HG03469 (cell line): ENCODE measurements at regions not wholly inside any gene's neighbourhood (a gene's known extent, or its start where the extent isn't known, plus 50 kb on each side); places are given as distances from the start of the nearest gene placed in this dataset.
A peak's percentile ranks its signal among the peaks of the same experiment; 100 is the strongest.
"Not testable (repeated sequence)": the region's sequence is repeated elsewhere in the genome, so short reads cannot be mapped to it uniquely, and the experiment has no call there.

Experiments
- ATAC-seq: cut with Tn5 transposase; IDR thresholded peaks from one replicate; pipeline ENCODE4 v1.9.1; 2021; ENCODE audit warnings: mild to moderate bottlenecking, moderate library complexity, moderate number of reproducible peaks; ENCODE audit not compliant: unreplicated experiment

DNA sequence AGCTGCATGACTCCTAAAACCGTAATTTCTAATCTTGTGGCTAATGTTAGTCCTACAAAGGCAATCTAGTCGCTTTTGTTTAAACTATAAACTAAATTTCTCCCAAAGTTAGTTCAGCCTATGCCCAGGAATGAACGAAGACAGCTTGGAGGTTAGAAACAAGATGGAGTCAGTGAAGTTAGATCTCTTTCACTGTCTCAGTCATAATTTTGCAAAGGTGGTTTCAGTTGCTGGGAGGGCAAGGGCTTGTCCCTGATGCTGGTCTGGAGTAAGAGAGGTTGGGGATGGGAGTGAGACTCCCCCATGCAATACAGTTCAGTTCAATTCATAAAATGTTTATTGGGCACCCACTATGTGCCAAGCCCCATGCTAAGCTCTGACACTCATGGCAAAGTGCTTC, 362.1 kb downstream of the TYW1 start:
- ATAC-seq, result not testable (repeated sequence)

DNA sequence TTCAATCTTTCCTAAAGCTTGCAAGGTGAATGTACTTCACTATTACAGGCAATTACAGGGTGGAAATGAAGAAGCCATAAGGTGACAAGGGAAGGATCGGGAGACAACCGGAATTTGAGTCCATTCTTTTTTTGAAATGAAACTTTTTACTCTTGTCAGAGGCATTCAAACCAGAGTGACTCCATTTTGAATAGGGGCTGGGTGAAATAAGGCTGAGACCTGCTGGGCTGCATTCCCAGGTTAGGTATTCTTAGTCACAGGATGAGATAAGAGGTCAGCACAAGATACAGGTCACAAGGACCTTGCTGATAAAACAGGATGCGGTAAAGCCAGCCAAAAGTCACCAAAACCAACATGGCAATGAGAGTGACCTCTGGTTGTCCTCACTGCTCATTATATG, 363.3 kb downstream of the TYW1 start:
- no peak for ATAC-seq

DNA sequence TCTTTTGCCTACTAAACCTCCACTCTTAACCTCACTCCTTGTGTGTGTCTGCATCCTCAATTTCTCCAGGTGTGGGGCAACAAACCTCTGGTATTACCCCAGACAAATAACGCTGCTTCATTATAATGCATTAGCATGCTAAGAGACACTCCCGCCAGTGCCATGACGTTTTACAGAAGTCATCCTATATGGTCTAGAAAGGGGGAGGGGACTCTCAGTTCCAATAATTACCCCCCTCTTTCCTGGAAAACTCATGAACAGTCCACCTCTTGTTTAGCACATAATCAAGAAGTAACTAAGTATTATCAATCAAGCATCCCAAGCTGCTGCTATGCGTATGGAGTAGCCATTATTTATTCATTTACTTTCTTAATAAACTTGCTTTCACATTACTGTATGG, 364.5 kb downstream of the TYW1 start:
- no peak for ATAC-seq

DNA sequence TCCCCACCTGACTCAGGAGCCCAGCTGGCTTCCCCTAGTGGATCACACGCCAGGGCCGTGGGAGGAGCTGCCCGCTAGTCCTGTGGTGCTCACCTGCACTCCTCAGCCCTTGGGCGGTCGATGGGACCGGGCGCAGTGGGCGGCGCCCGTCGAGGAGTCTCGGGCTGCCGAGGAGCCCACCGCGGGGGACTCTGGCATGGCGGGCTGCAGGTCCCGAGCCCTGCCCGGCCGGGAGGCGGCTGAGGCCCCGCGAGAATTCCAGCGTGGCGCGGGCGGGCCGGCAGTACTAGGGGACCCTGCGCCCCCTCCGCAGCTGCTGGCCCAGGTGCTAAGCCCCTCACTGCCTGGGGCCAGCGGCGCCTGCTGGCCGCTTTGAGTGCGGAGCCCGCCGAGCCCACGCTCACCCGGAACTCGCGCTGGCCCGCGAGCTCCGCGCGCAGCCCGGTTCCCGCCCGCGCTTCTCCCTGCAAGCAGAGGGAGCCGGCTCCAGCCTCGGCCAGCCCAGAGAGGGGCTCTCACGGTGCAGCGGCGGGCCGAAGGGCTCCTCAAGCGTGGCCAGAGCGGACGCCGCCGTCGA, 367.9 kb downstream of the TYW1 start:
- ATAC-seq, result no peak

DNA sequence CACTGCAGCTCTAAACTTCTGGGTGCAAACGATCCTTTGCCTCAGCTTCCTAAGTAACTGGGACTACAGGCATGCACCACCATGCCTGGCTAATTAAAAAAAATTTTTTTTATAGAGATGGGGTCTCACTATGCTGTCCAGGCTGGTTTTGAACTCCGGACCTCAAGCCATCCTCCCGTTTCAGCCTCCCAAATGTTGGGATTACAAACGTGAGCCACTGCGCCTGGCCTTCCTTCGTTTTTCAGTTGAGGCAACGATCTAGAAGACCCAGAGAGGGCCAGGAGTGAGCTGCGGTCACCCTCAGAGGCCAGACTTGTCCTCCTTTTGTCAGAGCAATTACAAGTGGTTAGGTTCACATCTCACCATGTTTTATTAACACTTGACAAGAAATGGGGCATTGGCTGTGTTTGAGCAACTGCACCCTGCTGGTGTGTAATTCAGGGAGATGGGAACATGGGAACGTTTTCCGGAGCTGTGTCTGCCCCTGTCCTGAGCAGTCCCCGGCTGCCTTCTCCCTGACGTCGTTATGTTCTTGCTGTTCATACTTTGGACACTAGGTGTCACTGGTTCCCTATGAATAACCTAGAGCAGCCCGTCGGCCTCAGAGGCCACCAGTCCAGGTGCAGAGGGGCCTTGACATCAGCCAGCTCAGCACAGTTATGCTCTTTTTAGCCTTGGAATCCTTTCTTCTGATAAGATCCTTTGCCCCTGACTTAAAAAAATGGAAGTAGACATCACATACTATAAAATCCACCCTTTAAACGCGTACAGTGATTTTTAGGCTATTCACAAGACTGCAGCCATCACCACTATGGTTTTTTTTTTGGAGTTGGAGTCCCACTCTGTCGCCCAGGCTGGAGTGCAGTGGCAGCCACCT, 375.0 kb downstream of the TYW1 start:
- ATAC-seq, result peak; percentile 90

DNA sequence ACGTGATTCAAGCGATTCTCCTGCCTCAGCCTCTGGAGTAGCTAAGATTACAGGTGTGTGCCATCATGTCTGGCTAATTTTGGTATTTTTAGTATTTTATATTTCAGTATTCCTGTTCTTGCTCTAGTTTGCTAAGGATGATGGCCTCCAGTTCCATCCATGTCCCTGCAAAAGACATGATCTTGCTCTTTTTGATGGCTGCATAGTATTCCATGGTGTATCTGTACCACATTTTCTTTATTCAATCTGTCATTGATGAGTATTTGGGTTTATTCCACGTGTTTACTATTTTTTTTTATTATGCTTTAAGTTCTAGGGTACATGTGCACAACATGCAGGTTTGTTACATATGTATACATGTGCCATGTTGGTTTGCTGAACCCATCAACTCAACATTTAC, 376.8 kb downstream of the TYW1 start:
- not testable (repeated sequence) for ATAC-seq

DNA sequence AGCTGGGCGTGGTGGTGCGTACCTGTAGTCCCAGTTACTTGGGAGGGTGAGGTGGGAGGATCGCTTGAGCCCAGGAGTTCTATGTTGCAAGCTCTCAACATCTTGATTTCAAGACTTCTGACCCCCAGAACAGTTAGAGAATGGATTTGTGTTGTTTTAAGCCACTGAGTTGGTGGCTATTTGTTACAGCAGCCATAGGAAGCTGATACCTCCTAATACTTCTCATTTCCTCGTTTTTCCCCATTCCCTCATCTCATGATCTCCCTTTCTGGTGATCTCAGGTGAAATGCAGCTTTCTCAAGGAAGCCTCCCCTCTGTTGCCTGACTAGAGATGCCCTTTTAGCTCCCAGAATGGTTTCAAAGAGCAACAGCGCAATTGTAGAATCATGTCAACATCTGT, 378.8 kb downstream of the TYW1 start:
- ATAC-seq, result no peak

DNA sequence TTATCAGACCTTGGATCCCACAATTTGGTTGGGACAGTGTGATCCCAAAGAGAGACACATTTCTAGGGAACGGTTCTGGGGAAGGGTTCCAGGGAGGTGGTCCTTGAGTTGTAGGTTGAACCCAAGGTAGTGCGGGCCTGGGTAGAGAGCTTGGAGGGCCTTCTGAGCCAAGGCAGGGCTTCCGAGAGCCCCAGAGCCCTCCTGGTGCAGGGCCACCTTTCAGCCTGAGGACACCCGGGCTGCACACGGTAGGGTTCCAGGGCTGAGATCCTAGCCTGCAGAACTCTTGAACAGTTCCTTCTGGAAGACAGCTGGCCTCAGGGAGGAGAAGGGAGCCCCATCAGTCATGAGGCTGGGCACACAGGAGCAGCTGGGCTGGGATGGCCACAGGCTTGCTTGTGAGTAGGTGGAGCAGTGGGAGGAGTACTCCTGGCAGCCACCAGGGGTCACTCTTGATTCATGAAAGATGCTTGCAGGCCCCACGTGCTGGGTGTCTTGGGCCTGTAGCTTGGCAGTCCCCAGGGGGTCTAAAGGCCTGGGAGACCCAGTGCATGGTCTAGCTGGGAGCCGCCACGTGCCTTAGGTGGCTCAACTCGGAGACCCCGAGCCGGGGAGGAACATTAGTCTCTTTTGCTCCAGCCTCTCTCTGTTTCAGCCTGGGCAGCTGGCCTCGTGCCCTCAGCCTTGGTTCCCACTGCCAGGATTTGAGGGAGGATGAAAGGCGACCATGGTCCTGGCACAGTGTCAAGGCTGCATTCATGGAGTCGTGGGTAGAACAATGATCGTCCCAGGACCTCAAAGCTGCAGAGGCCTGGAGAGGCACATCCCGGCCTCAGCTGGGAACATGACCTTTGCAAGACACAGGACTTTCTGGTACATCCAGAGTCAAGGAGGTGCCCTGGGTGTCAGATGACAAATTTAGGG, 381.6 kb downstream of the TYW1 start:
- ATAC-seq, result peak; percentile 91

DNA sequence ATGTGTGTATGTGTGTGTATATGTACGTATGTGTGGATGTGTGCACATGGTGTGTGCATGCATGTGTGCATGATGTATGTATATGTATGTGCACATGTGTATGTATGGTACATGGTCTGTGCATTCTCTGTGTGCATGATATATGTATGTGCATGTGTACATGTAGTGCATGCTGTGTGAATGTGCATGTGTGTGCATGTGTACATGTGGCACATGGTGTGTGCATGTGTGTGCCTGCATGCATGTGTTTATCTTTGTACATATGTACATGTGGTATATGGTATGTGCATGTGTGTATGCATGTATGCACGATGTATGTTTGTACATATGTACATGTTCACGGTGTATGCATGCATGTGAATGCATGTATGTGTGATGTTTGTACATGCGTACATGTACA, 383.7 kb downstream of the TYW1 start:
- ATAC-seq, result no peak

DNA sequence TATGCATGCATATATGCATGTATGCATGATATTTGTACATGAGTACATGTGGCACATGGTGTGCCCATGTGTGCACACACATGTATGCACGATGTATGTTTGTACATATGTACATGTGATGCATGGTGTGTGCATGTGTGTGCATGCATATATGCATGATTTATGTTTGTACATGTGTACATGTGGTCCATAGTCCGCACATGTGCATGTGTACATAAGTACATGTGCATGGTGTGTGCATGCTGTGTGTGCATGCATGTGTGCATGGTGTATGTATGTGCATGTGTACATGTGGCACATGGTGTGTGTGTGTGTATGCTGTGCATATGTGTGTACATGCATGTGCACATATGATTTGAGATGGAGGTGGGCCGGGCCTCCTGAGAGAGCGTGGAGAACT, 384.2 kb downstream of the TYW1 start:
- ATAC-seq, result no peak

DNA sequence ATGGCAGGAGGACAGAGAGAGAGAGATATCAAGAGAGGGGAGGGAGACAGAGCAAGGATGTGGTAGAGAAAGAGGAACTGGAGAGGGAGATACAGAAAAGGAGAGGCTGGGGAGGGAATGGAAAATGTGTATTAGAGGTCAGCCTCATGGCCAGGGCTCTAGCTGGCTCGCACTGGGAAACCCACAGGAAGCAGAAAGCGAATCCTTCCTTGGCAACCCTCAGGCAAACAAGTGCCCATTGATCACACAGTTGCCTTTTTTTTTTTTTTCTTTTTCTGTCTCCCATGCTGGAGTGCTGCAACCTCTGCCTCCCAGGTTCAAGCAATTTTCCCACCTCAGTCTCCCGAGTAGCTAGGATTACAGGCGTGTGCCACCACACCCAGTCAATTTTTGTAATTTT, 391.2 kb downstream of the TYW1 start:
- ATAC-seq, result no peak

DNA sequence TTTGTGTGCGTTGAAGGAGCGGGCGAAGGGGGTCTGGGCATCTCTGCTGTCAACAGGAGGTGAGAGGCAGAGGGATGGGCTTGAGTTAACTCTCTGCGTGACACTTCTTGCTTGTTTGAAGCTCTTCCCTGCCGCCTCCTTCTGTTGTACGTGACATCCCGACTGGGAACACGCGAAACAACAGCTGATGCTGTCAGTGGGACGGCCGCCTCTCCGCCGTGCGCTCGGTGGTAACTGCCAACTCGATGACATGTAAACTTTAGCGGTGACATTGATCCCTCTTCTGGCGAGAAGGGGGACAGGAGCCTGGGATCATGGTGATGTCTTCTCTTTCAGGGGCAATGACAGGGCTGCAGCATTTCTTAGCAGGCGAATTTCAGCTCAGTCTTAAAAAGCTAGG, 394.5 kb downstream of the TYW1 start:
- no peak for ATAC-seq

DNA sequence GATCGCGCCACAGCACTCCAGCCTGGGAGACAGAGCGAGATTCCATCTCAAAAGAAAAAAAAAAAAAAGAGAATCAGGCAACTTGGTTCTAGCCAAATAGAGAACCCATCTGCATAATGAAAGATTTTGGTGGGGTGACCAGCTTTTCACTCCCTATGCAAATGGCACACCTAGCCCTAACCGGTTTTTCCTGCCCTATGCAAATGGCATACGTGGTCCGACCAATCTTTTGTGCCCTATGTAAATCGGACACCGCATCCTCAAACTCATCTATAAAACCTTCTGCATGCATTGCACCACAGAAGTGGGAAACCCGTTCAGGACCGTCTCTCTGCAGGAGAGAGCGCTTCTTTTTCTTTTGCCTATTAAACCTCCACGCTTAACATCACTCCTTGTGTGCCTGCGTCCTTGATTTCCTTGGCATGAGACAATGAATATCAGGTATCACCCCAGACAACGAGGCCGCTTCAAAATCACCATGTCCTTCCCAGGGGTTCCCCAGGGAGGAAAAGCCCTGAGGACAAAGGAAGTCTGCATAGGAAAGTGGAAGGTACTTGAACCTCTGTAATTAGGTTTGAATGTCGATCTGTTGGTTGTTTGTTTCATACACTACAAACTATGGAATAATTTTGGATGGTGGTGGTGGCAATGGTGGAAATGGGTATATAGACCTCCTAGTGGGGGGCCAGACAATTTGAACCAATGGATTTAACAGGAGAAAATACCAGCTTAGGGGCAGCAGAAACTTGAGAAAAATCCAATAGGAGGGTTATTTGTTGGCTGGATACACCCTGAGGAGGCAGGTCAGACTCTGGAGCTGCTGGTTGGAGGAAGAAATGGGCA, 396.2 kb downstream of the TYW1 start:
- no peak for ATAC-seq

DNA sequence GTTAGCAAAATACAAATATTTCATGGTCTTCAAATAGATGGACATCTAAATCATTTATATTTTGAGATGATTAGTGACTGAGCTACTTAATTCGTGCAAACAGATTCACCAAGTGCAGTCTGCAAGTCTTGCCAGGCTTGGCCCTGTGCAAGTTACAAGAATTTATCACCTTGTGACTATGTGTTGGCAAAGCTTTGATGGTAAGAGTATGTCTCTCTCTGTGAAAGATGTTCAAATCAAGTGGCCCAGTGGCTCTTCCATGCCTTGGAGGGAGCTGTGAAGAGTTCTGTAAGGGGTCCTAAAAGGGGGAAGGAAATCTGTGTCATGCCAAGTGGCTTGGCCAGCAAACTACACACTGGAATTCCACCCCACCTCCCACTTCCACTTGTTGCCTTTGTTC, 397.3 kb downstream of the TYW1 start:
- ATAC-seq, result no peak

DNA sequence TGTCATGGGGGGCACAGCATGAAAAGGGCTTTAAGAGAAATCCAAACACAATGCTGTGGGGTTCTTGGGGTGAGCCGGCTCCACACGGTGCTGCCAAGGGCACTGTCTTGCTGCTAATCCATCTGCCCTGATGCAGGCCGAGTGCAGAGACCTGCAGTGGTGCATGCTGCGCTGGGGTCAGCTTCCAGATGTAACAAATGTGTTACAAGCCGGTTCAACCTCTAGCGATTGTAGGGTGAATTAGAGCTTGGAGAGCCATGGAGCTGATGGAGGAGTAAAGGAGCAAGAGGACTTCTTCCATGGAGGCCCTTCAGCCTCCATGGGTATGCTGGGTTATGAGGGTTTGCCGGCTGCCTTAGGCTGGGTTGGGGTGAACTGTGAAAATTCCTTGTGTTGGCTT, 402.3 kb downstream of the TYW1 start:
- ATAC-seq, result no peak

DNA sequence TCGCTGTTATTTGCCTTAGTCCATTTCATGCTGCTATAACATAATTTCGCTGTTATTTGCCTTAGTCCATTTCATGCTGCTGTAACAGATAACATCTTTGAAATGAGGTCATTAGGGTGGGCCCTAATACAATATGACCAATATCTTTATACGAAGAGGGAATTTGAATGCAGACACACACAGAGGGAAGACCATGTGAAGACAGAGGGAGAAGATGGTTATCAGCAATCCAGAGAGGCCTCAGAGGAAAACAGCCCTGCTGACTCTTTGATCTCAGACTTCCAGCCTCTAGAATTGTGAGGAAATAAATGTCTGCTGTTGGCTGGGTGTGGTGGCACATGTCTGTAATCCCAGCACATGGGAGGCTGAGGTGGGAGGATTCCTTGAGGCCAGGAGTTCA, 404.9 kb downstream of the TYW1 start:
- no peak for ATAC-seq

DNA sequence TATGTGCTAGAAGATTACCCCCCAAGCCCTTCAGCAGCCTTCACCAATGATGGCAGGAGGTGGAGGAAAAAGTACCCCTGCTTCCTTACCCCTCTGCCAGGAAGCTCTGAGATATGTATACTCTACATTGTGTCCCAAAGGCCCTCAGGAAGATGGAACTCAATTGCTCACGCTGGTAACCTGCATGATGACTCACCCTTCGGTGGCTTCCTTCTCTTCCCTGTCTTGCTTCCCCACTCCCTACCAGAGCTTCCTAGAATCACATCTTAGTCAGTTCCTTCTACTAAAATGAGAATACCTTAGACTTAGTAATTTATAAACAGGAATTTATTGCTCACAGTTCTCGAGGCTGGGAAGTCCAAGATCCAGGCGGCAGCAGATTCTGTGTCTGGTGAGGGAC, 405.6 kb downstream of the TYW1 start:
- ATAC-seq, result no peak

DNA sequence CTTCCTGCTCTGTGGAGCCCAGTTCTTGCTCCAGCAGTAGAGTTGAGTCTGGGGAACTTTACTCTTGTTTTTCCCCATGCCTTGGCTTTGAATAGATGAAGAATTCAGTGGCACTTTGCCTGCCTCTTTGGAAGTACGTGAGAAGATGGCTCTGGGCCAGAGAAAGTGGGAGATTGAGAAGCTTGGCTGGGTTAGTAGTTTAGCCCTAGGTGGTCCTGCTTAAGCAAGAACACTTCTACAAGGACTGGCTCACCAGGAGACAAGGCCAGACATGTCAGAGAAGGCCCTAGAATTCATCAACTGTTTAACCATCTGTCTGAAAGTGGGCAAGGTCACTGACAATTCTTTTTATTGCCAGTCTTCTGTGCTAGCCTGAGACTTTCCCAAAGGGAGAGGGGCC, 410.3 kb downstream of the TYW1 start:
- ATAC-seq, result no peak

DNA sequence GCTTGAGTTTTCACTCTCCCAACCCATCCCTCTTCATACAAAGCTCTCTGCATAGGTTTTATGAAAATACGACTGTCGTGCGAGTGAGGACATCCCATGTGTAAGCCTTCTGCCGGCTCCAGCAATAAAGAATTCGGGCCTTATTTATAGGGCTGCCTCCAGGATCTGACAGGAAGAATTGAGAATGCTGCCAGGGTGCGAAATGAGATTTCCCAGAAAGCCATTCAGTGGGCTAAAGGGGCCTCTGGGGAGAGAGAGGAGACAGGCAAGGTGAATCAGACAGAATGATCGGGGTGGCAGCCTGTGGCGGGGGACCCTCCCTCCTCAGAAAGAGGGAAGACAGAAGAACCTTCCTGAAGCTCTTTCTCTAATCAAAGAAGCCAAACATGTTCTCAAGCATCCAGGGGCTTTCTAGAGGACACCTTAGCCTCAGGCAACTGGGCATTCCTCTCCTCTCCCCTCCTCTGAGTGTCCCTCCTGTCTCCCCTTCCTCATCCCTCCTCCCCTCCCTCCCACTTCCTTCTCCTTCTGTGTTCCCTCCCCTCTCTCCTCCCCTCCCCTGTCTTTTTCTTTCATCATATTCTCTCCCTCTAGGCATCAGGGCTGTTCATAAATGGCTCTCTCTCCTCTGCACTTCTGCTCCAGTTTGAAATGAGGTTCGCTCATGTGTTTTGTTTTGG, 410.9 kb downstream of the TYW1 start:
- no peak for ATAC-seq

DNA sequence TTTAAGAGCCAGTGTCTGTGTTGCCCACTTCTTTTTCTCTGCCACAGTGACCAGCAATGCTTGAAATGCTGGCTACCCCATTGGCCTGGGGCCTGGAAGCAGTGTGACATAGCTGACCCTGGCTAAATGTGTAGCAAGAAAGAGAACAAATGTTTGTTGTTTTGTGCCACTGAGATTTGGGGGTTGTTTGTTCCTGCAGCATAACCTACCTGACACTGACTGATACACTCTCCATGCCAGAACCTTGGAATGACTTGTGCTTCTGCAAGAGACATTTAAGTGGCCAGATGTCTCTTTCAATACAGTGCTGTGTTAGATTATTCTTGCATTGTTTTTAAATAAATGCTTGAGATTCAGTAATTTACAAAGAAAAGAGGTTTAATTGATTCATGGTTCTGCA, 411.5 kb downstream of the TYW1 start:
- no peak for ATAC-seq
